K562 (cell line): ENCODE measurements at regions not wholly inside any gene's neighbourhood (a gene's known extent, or its start where the extent isn't known, plus 50 kb on each side); places are given as distances from the start of the nearest gene placed in this dataset.
A peak's percentile ranks its signal among the peaks of the same experiment; 100 is the strongest.

ENCODE experiments used
- ATAC-seq: fragments of 200-7000 bp; cut with Tn5 transposase; 3 replicates; pipeline ENCODE4 v1.9.1; 2020; ENCODE audit warnings: moderate library complexity
- BruUV-seq: library from RNA; stranded (reverse); fragments of 400-500 nt; replicated peaks from 2 replicates; lab custom pipeline; 2021; lab: Mats Ljungman, UMichigan
- CTCF ChIA-PET: fragments of 300-600 bp; formaldehyde crosslinking; extraction: SDS; loops from one replicate; lab custom pipeline; 2021; ENCODE audit warnings: low intra/inter-chr PET ratio; lab: Yijun Ruan, JAX
- POLR2A ChIA-PET: fragments of 300-600, 350-650 bp; sonication (Branson Sonifier 250); formaldehyde crosslinking; extraction: SDS; loops from one replicate; lab custom pipeline; 2021; ENCODE audit warnings: antibody characterized with exemption, inconsistent platforms; lab: Yijun Ruan, JAX
- DNase-seq, 4 experiments: peaks; one replicate each; pipeline versions ENCODE4 v3.0.0 to v3.0.0-alpha.2; 2011 to 2018; ENCODE audit warnings: low spot score in 3 of 4, mixed read lengths in 3 of 4; ENCODE audit errors: extremely low read depth in 1 of 4
- FAIRE-seq: peaks from 2 replicates; lab custom pipeline; 2011; peaks lifted over from hg19 to GRCh38; lab: Jason Lieb, UNC
- H2AFZ ChIP-seq: 2 replicates; pipeline ENCODE4 v1.6.0; 2011; ENCODE audit warnings: low read depth, low read length, control low read depth, inconsistent platforms
- H3K27ac ChIP-seq: fragments of 200-600 bp; 3 replicates; pipeline ENCODE4 v1.8.0; 2011; ENCODE audit warnings: low read depth, mild to moderate bottlenecking, control low read depth, inconsistent platforms, low read length, moderate library complexity, mixed read lengths; ENCODE audit errors: extremely low read depth
- H3K27me3 ChIP-seq, 2 experiments: fragments of 300-600 bp in 1 of 2; 2 replicates in 1 of 2; 3 replicates in 1 of 2; pipeline versions ENCODE4 v1.6.0 to v1.8.0; 2011; ENCODE audit warnings: inconsistent platforms in 2 of 2, low read length in 2 of 2, mild to moderate bottlenecking in 1 of 2, mixed read lengths in 1 of 2, moderate library complexity in 1 of 2; ENCODE audit not compliant: control insufficient read depth in 2 of 2, insufficient read depth in 2 of 2
- H3K36me3 ChIP-seq: fragments of 300-600 bp; 3 replicates; pipeline ENCODE4 v1.8.0; 2011; ENCODE audit warnings: mild to moderate bottlenecking, low read length, inconsistent platforms; ENCODE audit not compliant: control insufficient read depth, insufficient read depth
- H3K4me1 ChIP-seq, 2 experiments: fragments of 200-600 bp in 1 of 2; replicated peaks in 1 of 2; 2 replicates in 1 of 2; 3 replicates in 1 of 2; pipeline versions ENCODE4 v1.5.1 to v1.8.0; 2011; ENCODE audit warnings: inconsistent platforms in 2 of 2, low read length in 2 of 2, mild to moderate bottlenecking in 1 of 2, mixed read lengths in 1 of 2, moderate library complexity in 1 of 2; ENCODE audit not compliant: control insufficient read depth in 2 of 2, insufficient read depth in 2 of 2
- H3K4me2 ChIP-seq: 2 replicates; pipeline ENCODE4 v1.6.1; 2011; ENCODE audit warnings: low read length, control low read depth, inconsistent platforms, mixed read lengths; ENCODE audit not compliant: insufficient read depth
- H3K4me3 ChIP-seq: fragments of 200-600 bp; sonication (generic), shearing (Covaris generic); 2 replicates; pipeline ENCODE4 v1.5.1; 2016; ENCODE audit warnings: control low read depth, inconsistent platforms
- H3K79me2 ChIP-seq: fragments of 200-600 bp; 3 replicates; pipeline ENCODE4 v1.8.0; 2011; ENCODE audit warnings: low read length, inconsistent platforms; ENCODE audit not compliant: control insufficient read depth, insufficient read depth
- H3K9ac ChIP-seq, 2 experiments: 2 replicates each; pipeline versions ENCODE4 v1.6.0 to v1.6.1; 2011; ENCODE audit warnings: low read depth in 2 of 2, low read length in 2 of 2, control low read depth in 1 of 2, inconsistent platforms in 1 of 2, mild to moderate bottlenecking in 1 of 2, mixed read lengths in 1 of 2; ENCODE audit not compliant: insufficient read depth in 1 of 2
- H3K9me1 ChIP-seq: one replicate; pipeline ENCODE4 v1.6.0; 2011; ENCODE audit warnings: inconsistent platforms, mild to moderate bottlenecking, low read length, moderate library complexity; ENCODE audit not compliant: control insufficient read depth, insufficient read depth
- H3K9me3 ChIP-seq: replicated peaks from 2 replicates; pipeline ENCODE4 v1.5.1; 2011; ENCODE audit warnings: low read depth, low read length, inconsistent platforms; ENCODE audit not compliant: control insufficient read depth, insufficient read depth
- H4K20me1 ChIP-seq: replicated peaks from 2 replicates; pipeline ENCODE4 v1.6.1; 2011; ENCODE audit warnings: low read length, inconsistent platforms, mixed read lengths; ENCODE audit not compliant: control insufficient read depth, insufficient read depth
- EZH2 ChIP-seq: IDR thresholded peaks from 2 replicates; pipeline ENCODE4 v1.6.1; 2012; ENCODE audit warnings: low read depth, mild to moderate bottlenecking, inconsistent platforms, low read length, borderline replicate concordance
- PHB ChIP-seq: fragments of 250-450 bp; sonication (Bioruptor Pico); IDR thresholded peaks from 2 replicates; pipeline ENCODE4 v1.5.0; 2021
- ZNF140 ChIP-seq: fragments of 250-450 bp; sonication (Bioruptor Pico); IDR thresholded peaks from 2 replicates; pipeline ENCODE4 v1.8.0; 2021; ENCODE audit warnings: moderate library complexity, mild to moderate bottlenecking, inconsistent platforms
- ZNF324 ChIP-seq: fragments of 250-450 bp; sonication (Bioruptor Pico); IDR thresholded peaks from 2 replicates; pipeline ENCODE4 v1.4.0; 2020; ENCODE audit warnings: mild to moderate bottlenecking
- WGBS: fragments of 100-300 bp; shearing (Covaris generic); methylation state at CpG from one replicate; pipeline ENCODE4 v1.1.6; 2016; ENCODE audit warnings: low coverage, mixed read lengths; ENCODE audit not compliant: insufficient coverage; ENCODE audit errors: missing lambda C conversion rate; 5-methylcytosine and 5-hydroxymethylcytosine counted together
- in situ Hi-C: fragments of 300-500 bp; cut with MboI; formaldehyde crosslinking; loops from 4 replicates; pipeline ENCODE4 v1.15.0; 2018; ENCODE audit warnings: inconsistent platforms, mixed read lengths
- intact Hi-C: fragments of 100-400 bp; cut with micrococcal nuclease; formaldehyde crosslinking; loops from 2 replicates; pipeline ENCODE4 v1.14.2; 2022
- TF ChIP-seq, protein P1 (sequence below), 2 experiments: fragments of 450-650 bp in 1 of 2; sonication (generic) in 1 of 2; formaldehyde crosslinking in 1 of 2; IDR thresholded peaks; 2 replicates each; pipeline versions ENCODE4 v1.7.1 to v1.9.0; 2016 to 2022; ENCODE audit warnings: inconsistent platforms in 1 of 2, mild to moderate bottlenecking in 1 of 2, missing genetic modification reagents in 1 of 2
- TF ChIP-seq, protein P2 (sequence below), 2 experiments: IDR thresholded peaks in 1 of 2; conservative IDR thresholded peaks in 1 of 2; 2 replicates each; pipeline ENCODE4 v1.6.1; 2016; ENCODE audit warnings: low read depth in 2 of 2, mild to moderate bottlenecking in 1 of 2, missing compliant biosample characterization in 1 of 2, missing genetic modification characterization in 1 of 2, moderate library complexity in 1 of 2
- TF ChIP-seq, protein P3 (sequence below): fragments of 450-650 bp; formaldehyde crosslinking; IDR thresholded peaks from 2 replicates; pipeline ENCODE4 v1.4.0; 2020; ENCODE audit warnings: mild to moderate bottlenecking, mixed read lengths

DNA sequence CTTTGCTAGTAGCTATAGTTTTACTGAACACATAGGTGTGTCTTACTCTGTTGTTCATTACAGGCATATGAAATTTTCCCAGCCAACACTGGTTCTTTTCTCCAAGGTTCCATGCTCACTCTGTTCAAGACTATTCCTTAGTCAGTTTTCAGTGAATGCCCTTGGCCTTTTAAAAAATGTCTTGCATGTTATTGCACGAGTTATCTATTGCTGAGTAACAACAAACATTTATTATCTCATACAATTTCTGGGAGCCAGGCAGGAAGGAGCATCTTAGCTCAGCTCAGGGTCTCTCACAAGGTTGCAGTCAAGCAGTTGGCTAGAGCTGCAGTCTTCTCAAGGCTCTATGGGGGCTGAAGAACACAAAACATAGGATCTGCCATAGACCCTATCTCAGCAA is 223.5 kb downstream of the BTG1 start:
- ATAC-seq (peak; percentile 45; the same call in 1 of the 3 replicates), FAIRE-seq (no peak), DNase-seq (no peak)
- POLR2A ChIA-PET, result interaction anchor here (2.5 kb wide), 1 partner anchor 222 kb away, joined by 8 read pairs; the partner anchor contains the start of gene BTG1
- Histone ChIP-seq H3K9me1 (no peaks in the 10 kb centered on the region), H3K9me3 (no peaks in the 10 kb centered on the region), H3K4me3 (no peak overlapping the region), H3K36me3 (no peaks in the 10 kb centered on the region), H3K4me1 (peaks cover 0 to 22% of the 10 kb centered on the region in 2 experiments; a peak in 3 of 5 replicates), H3K9ac (no peak overlapping the region), H3K4me2 (no peak overlapping the region), H4K20me1 (no peaks in the 10 kb centered on the region), H2AFZ (no peak overlapping the region), H3K27ac (no peak overlapping the region), H3K79me2 (no peaks in the 10 kb centered on the region), H3K27me3 (no peaks in the 10 kb centered on the region)
- 0% methylated on average over 1 of the region's 1 CpG for WGBS
- no TSS peak for BruUV-seq
- CTCF ChIA-PET, result no interaction called here
- in situ Hi-C loops, result no loop called here
- intact Hi-C loops, result no loop called here
- TF ChIP-seq, protein P1, sequence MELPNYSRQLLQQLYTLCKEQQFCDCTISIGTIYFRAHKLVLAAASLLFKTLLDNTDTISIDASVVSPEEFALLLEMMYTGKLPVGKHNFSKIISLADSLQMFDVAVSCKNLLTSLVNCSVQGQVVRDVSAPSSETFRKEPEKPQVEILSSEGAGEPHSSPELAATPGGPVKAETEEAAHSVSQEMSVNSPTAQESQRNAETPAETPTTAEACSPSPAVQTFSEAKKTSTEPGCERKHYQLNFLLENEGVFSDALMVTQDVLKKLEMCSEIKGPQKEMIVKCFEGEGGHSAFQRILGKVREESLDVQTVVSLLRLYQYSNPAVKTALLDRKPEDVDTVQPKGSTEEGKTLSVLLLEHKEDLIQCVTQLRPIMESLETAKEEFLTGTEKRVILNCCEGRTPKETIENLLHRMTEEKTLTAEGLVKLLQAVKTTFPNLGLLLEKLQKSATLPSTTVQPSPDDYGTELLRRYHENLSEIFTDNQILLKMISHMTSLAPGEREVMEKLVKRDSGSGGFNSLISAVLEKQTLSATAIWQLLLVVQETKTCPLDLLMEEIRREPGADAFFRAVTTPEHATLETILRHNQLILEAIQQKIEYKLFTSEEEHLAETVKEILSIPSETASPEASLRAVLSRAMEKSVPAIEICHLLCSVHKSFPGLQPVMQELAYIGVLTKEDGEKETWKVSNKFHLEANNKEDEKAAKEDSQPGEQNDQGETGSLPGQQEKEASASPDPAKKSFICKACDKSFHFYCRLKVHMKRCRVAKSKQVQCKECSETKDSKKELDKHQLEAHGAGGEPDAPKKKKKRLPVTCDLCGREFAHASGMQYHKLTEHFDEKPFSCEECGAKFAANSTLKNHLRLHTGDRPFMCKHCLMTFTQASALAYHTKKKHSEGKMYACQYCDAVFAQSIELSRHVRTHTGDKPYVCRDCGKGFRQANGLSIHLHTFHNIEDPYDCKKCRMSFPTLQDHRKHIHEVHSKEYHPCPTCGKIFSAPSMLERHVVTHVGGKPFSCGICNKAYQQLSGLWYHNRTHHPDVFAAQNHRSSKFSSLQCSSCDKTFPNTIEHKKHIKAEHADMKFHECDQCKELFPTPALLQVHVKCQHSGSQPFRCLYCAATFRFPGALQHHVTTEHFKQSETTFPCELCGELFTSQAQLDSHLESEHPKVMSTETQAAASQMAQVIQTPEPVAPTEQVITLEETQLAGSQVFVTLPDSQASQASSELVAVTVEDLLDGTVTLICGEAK (IDR thresholded peaks at IDR 0.05), result no peak
- TF ChIP-seq, protein P1 (CRISPR knock-in tag; IDR thresholded peaks at IDR 0.05), result no peak
- TF ChIP-seq EZH2 (no peak), ZNF324 (no peak), ZNF140 (CRISPR knock-in tag) (no peak), PHB (CRISPR knock-in tag) (no peak)
- TF ChIP-seq, protein P2, sequence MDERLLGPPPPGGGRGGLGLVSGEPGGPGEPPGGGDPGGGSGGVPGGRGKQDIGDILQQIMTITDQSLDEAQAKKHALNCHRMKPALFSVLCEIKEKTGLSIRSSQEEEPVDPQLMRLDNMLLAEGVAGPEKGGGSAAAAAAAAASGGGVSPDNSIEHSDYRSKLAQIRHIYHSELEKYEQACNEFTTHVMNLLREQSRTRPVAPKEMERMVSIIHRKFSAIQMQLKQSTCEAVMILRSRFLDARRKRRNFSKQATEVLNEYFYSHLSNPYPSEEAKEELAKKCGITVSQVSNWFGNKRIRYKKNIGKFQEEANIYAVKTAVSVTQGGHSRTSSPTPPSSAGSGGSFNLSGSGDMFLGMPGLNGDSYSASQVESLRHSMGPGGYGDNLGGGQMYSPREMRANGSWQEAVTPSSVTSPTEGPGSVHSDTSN (CRISPR knock-in tag; IDR thresholded peaks at IDR 0.05; ENCODE audit: low read depth), result no peak
- TF ChIP-seq, protein P2 (tag; conservative IDR thresholded peaks at IDR 0.05; ENCODE audit: low read depth), result no peak
- TF ChIP-seq, protein P3, sequence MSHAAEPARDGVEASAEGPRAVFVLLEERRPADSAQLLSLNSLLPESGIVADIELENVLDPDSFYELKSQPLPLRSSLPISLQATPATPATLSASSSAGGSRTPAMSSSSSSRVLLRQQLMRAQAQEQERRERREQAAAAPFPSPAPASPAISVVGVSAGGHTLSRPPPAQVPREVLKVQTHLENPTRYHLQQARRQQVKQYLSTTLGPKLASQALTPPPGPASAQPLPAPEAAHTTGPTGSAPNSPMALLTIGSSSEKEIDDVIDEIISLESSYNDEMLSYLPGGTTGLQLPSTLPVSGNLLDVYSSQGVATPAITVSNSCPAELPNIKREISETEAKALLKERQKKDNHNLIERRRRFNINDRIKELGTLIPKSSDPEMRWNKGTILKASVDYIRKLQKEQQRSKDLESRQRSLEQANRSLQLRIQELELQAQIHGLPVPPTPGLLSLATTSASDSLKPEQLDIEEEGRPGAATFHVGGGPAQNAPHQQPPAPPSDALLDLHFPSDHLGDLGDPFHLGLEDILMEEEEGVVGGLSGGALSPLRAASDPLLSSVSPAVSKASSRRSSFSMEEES (CRISPR knock-in tag), result no peak
